ENCODE measurements at regions not wholly inside any gene's neighbourhood (a gene's known extent, or its start where the extent isn't known, plus 50 kb on each side); places are given as distances from the start of the nearest gene placed in this dataset.
"Not testable (repeated sequence)": the region's sequence is repeated elsewhere in the genome, so short reads cannot be mapped to it uniquely, and the experiment has no call there.

DNA sequence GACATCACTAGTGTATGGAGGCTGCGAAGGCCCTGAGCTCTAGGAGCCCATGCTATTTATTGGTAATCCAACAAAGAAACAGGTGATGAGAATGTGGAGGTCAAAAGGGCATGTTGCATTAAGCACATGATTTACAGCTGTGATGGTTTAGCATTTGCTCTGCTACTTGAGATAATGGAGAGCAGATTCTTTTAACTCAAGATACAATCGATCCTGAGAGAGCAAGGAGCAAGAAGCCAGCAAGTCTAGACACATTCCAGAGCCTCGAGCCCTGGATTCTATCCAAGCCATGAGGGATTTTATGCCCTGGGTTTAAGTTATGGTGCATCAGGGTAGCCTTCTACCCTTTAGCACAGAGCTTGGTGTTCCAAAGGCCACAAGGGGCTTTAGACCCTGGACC is 85.3 kb upstream of the KCNMA1 start:
- H3K9ac ChIP-seq (ENCODE audit: low read depth in 1 of 2, low read length in 2 of 2); H3K9me3 ChIP-seq (ENCODE audit: control insufficient read depth in 1 of 2, low read length in 2 of 2); H3K4me1 ChIP-seq (ENCODE audit: control insufficient read depth in 1 of 2, insufficient read depth in 2 of 2, low read length in 2 of 2); H3K36me3 ChIP-seq (ENCODE audit: control insufficient read depth in 1 of 2, insufficient read depth in 2 of 2, low read length in 2 of 2); H3K27me3 ChIP-seq (ENCODE audit: control insufficient read depth in 1 of 2, insufficient read depth in 2 of 2, low read length in 2 of 2); H3K27ac ChIP-seq (ENCODE audit: low read depth, low read length); H3K4me3 ChIP-seq (ENCODE audit: low read depth in 1 of 2, low read length in 2 of 2): not testable (repeated sequence)

DNA sequence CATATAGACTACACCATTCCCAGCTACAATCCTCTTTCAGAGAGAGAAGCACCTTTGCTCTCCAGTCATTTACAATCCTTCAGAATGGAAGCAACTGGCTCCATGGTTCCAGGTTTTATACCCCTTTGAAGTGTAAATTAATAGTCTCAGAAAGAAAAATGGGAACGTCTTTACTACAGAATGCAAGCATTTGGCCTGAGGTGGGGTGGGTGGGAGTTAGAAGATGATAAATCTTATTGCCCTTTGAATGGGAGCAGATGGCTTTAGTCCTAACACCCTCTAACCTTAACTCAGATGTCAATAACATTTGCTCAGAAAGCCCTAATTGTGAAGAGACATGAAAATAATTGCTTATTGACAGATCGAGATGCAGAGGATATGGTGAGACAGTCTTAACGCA is 84.2 kb upstream of the KCNMA1 start:
- H3K9me3 ChIP-seq (ENCODE audit: control insufficient read depth in 1 of 2, low read length in 2 of 2): no peaks in the 10 kb centered on the region
- H3K9ac ChIP-seq (ENCODE audit: low read depth in 1 of 2, low read length in 2 of 2): no peak overlapping the region
- H3K27ac ChIP-seq (ENCODE audit: low read depth, low read length): no peak overlapping the region
- no peaks in the 10 kb centered on the region for H3K27me3 ChIP-seq (ENCODE audit: control insufficient read depth in 1 of 2, insufficient read depth in 2 of 2, low read length in 2 of 2)
- H3K36me3 ChIP-seq (ENCODE audit: control insufficient read depth in 1 of 2, insufficient read depth in 2 of 2, low read length in 2 of 2): no peaks in the 10 kb centered on the region
- H3K4me3 ChIP-seq (ENCODE audit: low read depth in 1 of 2, low read length in 2 of 2): no peak overlapping the region
- no peaks in the 10 kb centered on the region for H3K4me1 ChIP-seq (ENCODE audit: control insufficient read depth in 1 of 2, insufficient read depth in 2 of 2, low read length in 2 of 2)

DNA sequence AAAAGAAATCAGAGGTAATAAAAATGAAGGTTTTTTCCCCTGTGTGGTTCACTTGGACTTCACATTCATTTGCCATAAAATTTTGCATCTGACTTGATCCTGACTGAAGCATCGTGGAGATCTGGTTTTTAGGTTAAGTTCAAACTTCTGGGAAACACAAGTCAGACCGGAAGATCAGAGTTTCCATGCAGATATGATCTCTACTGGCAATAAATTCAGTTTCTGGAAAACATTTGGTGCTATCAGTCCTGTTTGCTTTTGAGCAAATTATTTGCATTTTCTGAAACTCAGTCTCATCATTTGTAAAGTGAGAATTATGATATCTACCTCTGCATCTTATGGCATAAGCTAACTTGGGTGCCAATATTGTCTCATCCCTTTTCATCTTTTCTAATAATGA is 81.3 kb upstream of the KCNMA1 start:
- Histone ChIP-seq H3K4me3 (ENCODE audit: low read depth in 1 of 2, low read length in 2 of 2) (no peak overlapping the region), H3K27me3 (ENCODE audit: control insufficient read depth in 1 of 2, insufficient read depth in 2 of 2, low read length in 2 of 2) (no peaks in the 10 kb centered on the region), H3K4me1 (ENCODE audit: control insufficient read depth in 1 of 2, insufficient read depth in 2 of 2, low read length in 2 of 2) (no peaks in the 10 kb centered on the region), H3K36me3 (ENCODE audit: control insufficient read depth in 1 of 2, insufficient read depth in 2 of 2, low read length in 2 of 2) (no peaks in the 10 kb centered on the region), H3K27ac (ENCODE audit: low read depth, low read length) (no peak overlapping the region), H3K9me3 (ENCODE audit: control insufficient read depth in 1 of 2, low read length in 2 of 2) (no peaks in the 10 kb centered on the region), H3K9ac (ENCODE audit: low read depth in 1 of 2, low read length in 2 of 2) (no peak overlapping the region)

GRCh38 chr10:77718312-77718711 is 80.7 kb upstream of the KCNMA1 start:
- not testable (repeated sequence) for H3K36me3 ChIP-seq (ENCODE audit: control insufficient read depth in 1 of 2, insufficient read depth in 2 of 2, low read length in 2 of 2); H3K4me3 ChIP-seq (ENCODE audit: low read depth in 1 of 2, low read length in 2 of 2); H3K9ac ChIP-seq (ENCODE audit: low read depth in 1 of 2, low read length in 2 of 2); H3K4me1 ChIP-seq (ENCODE audit: control insufficient read depth in 1 of 2, insufficient read depth in 2 of 2, low read length in 2 of 2); H3K27me3 ChIP-seq (ENCODE audit: control insufficient read depth in 1 of 2, insufficient read depth in 2 of 2, low read length in 2 of 2); H3K27ac ChIP-seq (ENCODE audit: low read depth, low read length); H3K9me3 ChIP-seq (ENCODE audit: control insufficient read depth in 1 of 2, low read length in 2 of 2)

DNA sequence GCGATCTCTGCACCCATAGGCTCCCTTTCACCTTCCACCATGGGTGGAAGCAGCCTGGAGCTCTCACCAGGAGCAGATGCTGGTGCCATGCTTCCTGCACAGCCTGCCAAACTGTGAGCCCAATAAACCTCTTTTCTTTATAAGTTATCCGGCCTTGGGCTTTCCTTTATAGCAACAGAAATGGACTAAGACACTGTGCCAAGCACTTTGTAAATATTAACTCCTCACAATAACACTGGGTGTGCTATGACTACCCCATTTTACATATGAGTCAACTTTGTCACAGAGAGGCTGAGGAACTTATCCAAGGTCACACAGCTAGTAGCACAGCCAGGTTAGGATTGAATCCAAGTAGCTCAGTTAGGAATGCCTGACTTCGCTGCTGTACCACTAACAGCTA is 79.7 kb upstream of the KCNMA1 start:
- no peak overlapping the region for H3K4me3 ChIP-seq (ENCODE audit: low read depth in 1 of 2, low read length in 2 of 2)
- no peaks in the 10 kb centered on the region for H3K36me3 ChIP-seq (ENCODE audit: control insufficient read depth in 1 of 2, insufficient read depth in 2 of 2, low read length in 2 of 2)
- no peaks in the 10 kb centered on the region for H3K4me1 ChIP-seq (ENCODE audit: control insufficient read depth in 1 of 2, insufficient read depth in 2 of 2, low read length in 2 of 2)
- no peak overlapping the region for H3K27ac ChIP-seq (ENCODE audit: low read depth, low read length)
- no peak overlapping the region for H3K9ac ChIP-seq (ENCODE audit: low read depth in 1 of 2, low read length in 2 of 2)
- H3K9me3 ChIP-seq (ENCODE audit: control insufficient read depth in 1 of 2, low read length in 2 of 2): no peaks in the 10 kb centered on the region
- no peaks in the 10 kb centered on the region for H3K27me3 ChIP-seq (ENCODE audit: control insufficient read depth in 1 of 2, insufficient read depth in 2 of 2, low read length in 2 of 2)

DNA sequence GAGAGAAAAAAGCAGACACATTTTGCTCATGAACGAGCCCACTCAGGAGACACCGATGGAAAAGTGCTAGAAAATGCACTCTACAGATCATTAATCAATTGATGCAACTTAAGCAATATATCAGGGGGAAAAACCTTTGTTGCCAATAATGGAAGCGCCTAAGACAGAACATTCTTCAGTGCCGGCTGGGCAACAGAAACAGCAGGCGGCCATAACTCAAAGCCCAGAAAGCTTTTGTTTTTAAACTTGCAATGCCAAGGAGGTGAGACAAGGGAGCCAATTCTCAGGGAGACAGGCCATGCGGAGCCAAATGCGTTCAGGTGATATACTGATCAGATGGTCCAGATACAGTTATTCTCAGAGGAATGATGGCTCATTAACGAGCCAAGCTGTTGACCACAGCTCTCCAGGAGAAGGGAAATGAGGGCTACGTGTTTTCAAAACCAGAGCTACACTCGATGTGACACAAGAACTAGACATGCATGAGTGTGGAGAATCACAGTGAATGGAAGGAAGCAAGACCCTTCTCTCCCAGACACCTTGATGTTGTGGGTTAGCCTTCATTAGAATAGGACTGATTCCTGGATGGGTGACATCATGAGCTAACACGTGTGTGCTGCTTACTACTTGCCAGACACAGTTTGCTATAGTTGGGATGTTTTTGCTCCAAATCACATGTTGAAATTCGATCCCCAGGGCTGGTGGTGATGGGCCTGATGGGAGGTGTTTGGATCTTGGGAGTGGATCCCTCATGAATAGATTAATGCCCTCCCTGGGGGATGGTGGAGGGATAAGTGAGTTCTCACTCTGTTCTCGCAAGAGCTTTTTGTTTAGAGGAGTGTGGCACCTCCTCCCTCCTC is 79.1 kb upstream of the KCNMA1 start:
- no peaks in the 10 kb centered on the region for H3K4me1 ChIP-seq (ENCODE audit: control insufficient read depth in 1 of 2, insufficient read depth in 2 of 2, low read length in 2 of 2)
- H3K4me3 ChIP-seq (ENCODE audit: low read depth in 1 of 2, low read length in 2 of 2): no peak overlapping the region
- H3K9me3 ChIP-seq (ENCODE audit: control insufficient read depth in 1 of 2, low read length in 2 of 2): no peaks in the 10 kb centered on the region
- H3K36me3 ChIP-seq (ENCODE audit: control insufficient read depth in 1 of 2, insufficient read depth in 2 of 2, low read length in 2 of 2): no peaks in the 10 kb centered on the region
- H3K27ac ChIP-seq (ENCODE audit: low read depth, low read length): no peak overlapping the region
- no peak overlapping the region for H3K9ac ChIP-seq (ENCODE audit: low read depth in 1 of 2, low read length in 2 of 2)
- no peaks in the 10 kb centered on the region for H3K27me3 ChIP-seq (ENCODE audit: control insufficient read depth in 1 of 2, insufficient read depth in 2 of 2, low read length in 2 of 2)

- Histone ChIP-seq H3K9me3 (ENCODE audit: control insufficient read depth in 1 of 2, low read length in 2 of 2) (no peaks in the 10 kb centered on the region), H3K27me3 (ENCODE audit: control insufficient read depth in 1 of 2, insufficient read depth in 2 of 2, low read length in 2 of 2) (peaks cover 3 to 5% of the 10 kb centered on the region in 2 donors), H3K36me3 (ENCODE audit: control insufficient read depth in 1 of 2, insufficient read depth in 2 of 2, low read length in 2 of 2) (no peaks in the 10 kb centered on the region), H3K27ac (ENCODE audit: low read depth, low read length) (no peak overlapping the region), H3K4me1 (ENCODE audit: control insufficient read depth in 1 of 2, insufficient read depth in 2 of 2, low read length in 2 of 2) (no peaks in the 10 kb centered on the region), H3K4me3 (ENCODE audit: low read depth in 1 of 2, low read length in 2 of 2) (no peak overlapping the region), H3K9ac (ENCODE audit: low read depth in 1 of 2, low read length in 2 of 2) (no peak overlapping the region)
Measured at GRCh38 chr10:77715536-77715935, 77.9 kb upstream of the KCNMA1 start.

GRCh38 chr10:77715088-77715487 is 77.5 kb upstream of the KCNMA1 start:
- Histone ChIP-seq H3K4me1 (ENCODE audit: control insufficient read depth in 1 of 2, insufficient read depth in 2 of 2, low read length in 2 of 2) (no peaks in the 10 kb centered on the region), H3K4me3 (ENCODE audit: low read depth in 1 of 2, low read length in 2 of 2) (no peak overlapping the region), H3K27ac (ENCODE audit: low read depth, low read length) (no peak overlapping the region), H3K9ac (ENCODE audit: low read depth in 1 of 2, low read length in 2 of 2) (no peak overlapping the region), H3K9me3 (ENCODE audit: control insufficient read depth in 1 of 2, low read length in 2 of 2) (no peaks in the 10 kb centered on the region), H3K27me3 (ENCODE audit: control insufficient read depth in 1 of 2, insufficient read depth in 2 of 2, low read length in 2 of 2) (peaks cover 3 to 8% of the 10 kb centered on the region in 2 donors), H3K36me3 (ENCODE audit: control insufficient read depth in 1 of 2, insufficient read depth in 2 of 2, low read length in 2 of 2) (no peaks in the 10 kb centered on the region)

- Histone ChIP-seq H3K36me3 (ENCODE audit: control insufficient read depth in 1 of 2, insufficient read depth in 2 of 2, low read length in 2 of 2) (no peaks in the 10 kb centered on the region), H3K4me3 (ENCODE audit: low read depth in 1 of 2, low read length in 2 of 2) (no peak overlapping the region), H3K9ac (ENCODE audit: low read depth in 1 of 2, low read length in 2 of 2) (no peak overlapping the region), H3K27ac (ENCODE audit: low read depth, low read length) (no peak overlapping the region), H3K9me3 (ENCODE audit: control insufficient read depth in 1 of 2, low read length in 2 of 2) (no peaks in the 10 kb centered on the region), H3K4me1 (ENCODE audit: control insufficient read depth in 1 of 2, insufficient read depth in 2 of 2, low read length in 2 of 2) (no peaks in the 10 kb centered on the region), H3K27me3 (ENCODE audit: control insufficient read depth in 1 of 2, insufficient read depth in 2 of 2, low read length in 2 of 2) (peaks cover 8% of the 10 kb centered on the region in 2 donors)
Measured at GRCh38 chr10:77713521-77714280, 76.1 kb upstream of the KCNMA1 start.

- H3K27me3 ChIP-seq (ENCODE audit: control insufficient read depth in 1 of 2, insufficient read depth in 2 of 2, low read length in 2 of 2): peaks cover 8% of the 10 kb centered on the region in 2 donors
- H3K4me3 ChIP-seq (ENCODE audit: low read depth in 1 of 2, low read length in 2 of 2): no peak overlapping the region
- H3K9ac ChIP-seq (ENCODE audit: low read depth in 1 of 2, low read length in 2 of 2): no peak overlapping the region
- H3K36me3 ChIP-seq (ENCODE audit: control insufficient read depth in 1 of 2, insufficient read depth in 2 of 2, low read length in 2 of 2): no peaks in the 10 kb centered on the region
- H3K9me3 ChIP-seq (ENCODE audit: control insufficient read depth in 1 of 2, low read length in 2 of 2): no peaks in the 10 kb centered on the region
- H3K4me1 ChIP-seq (ENCODE audit: control insufficient read depth in 1 of 2, insufficient read depth in 2 of 2, low read length in 2 of 2): no peaks in the 10 kb centered on the region
- H3K27ac ChIP-seq (ENCODE audit: low read depth, low read length): no peak overlapping the region
Measured at GRCh38 chr10:77712207-77712606, 74.6 kb upstream of the KCNMA1 start.

All from duodenal mucosa (tissue), 2 donors.